ENCODE measurements at regions not wholly inside any gene's neighbourhood (a gene's known extent, or its start where the extent isn't known, plus 50 kb on each side); places are given as distances from the start of the nearest gene placed in this dataset.
"Not testable (repeated sequence)": the region's sequence is repeated elsewhere in the genome, so short reads cannot be mapped to it uniquely, and the experiment has no call there.

- H3K4me1 ChIP-seq (ENCODE audit: insufficient read depth, low read length): no peaks in the 10 kb centered on the region
- no peak overlapping the region for H3K9ac ChIP-seq (ENCODE audit: low read depth, low read length)
- 89% methylated on average over 1 of the region's 1 CpG for WGBS
- H3K9me3 ChIP-seq (ENCODE audit: insufficient read depth, low read depth, low read length): peaks cover 8% of the 10 kb centered on the region; the same call in 1 of the 2 replicates
- no peaks in the 10 kb centered on the region for H3K27me3 ChIP-seq (ENCODE audit: insufficient read depth, low read length)
- no peak overlapping the region for H3K4me3 ChIP-seq (ENCODE audit: low read length)
- no peaks in the 10 kb centered on the region for H3K36me3 ChIP-seq (ENCODE audit: insufficient read depth, low read length)
- H3K27ac ChIP-seq (ENCODE audit: low read depth, low read length): no peak overlapping the region
These were observed 216.9 kb downstream of the RPAP3 start for GRCh38 chr12:47488888-47489287.

- Histone ChIP-seq H3K4me3 (ENCODE audit: low read length) (no peak overlapping the region), H3K36me3 (ENCODE audit: insufficient read depth, low read length) (no peaks in the 10 kb centered on the region), H3K9me3 (ENCODE audit: insufficient read depth, low read depth, low read length) (0 out of 2 replicates have a peak, but pooled peaks cover 3% of the 10 kb centered on the region), H3K27me3 (ENCODE audit: insufficient read depth, low read length) (no peaks in the 10 kb centered on the region), H3K4me1 (ENCODE audit: insufficient read depth, low read length) (no peaks in the 10 kb centered on the region), H3K27ac (ENCODE audit: low read depth, low read length) (no peak overlapping the region), H3K9ac (ENCODE audit: low read depth, low read length) (no peak overlapping the region)
- 91% methylated on average over 1 of the region's 2 CpGs for whole genome bisulfite sequencing
These were observed 224.8 kb downstream of the RPAP3 start for GRCh38 chr12:47481041-47481440.

GRCh38 chr12:47478426-47478825 lies 227.4 kb downstream of the RPAP3 start:
- H3K4me3 ChIP-seq (ENCODE audit: low read length): no peak overlapping the region
- H3K27ac ChIP-seq (ENCODE audit: low read depth, low read length): no peak overlapping the region
- H3K4me1 ChIP-seq (ENCODE audit: insufficient read depth, low read length): no peaks in the 10 kb centered on the region
- 79% methylated on average over 1 of the region's 1 CpG for WGBS
- H3K27me3 ChIP-seq (ENCODE audit: insufficient read depth, low read length): no peaks in the 10 kb centered on the region
- no peak overlapping the region for H3K9ac ChIP-seq (ENCODE audit: low read depth, low read length)
- peaks cover 14% of the 10 kb centered on the region for H3K9me3 ChIP-seq (ENCODE audit: insufficient read depth, low read depth, low read length)
- no peaks in the 10 kb centered on the region for H3K36me3 ChIP-seq (ENCODE audit: insufficient read depth, low read length)

GRCh38 chr12:47473091-47473490 lies 232.7 kb downstream of the RPAP3 start:
- H3K4me3 ChIP-seq (ENCODE audit: low read length): no peak overlapping the region
- WGBS: 88% methylated on average over 3 of the region's 3 CpGs

GRCh38 chr12:47470349-47470748 lies 235.5 kb downstream of the RPAP3 start:
- H3K36me3 ChIP-seq (ENCODE audit: insufficient read depth, low read length); H3K4me1 ChIP-seq (ENCODE audit: insufficient read depth, low read length); H3K4me3 ChIP-seq (ENCODE audit: low read length); H3K9ac ChIP-seq (ENCODE audit: low read depth, low read length); H3K27me3 ChIP-seq (ENCODE audit: insufficient read depth, low read length); H3K27ac ChIP-seq (ENCODE audit: low read depth, low read length): not testable (repeated sequence)
- WGBS: 88% methylated on average over 1 of the region's 1 CpG
- peaks cover 12% of the 10 kb centered on the region for H3K9me3 ChIP-seq (ENCODE audit: insufficient read depth, low read depth, low read length)

More at GRCh38 chr12:47473091-47473490, 232.7 kb downstream of the RPAP3 start:
- Histone ChIP-seq H3K9me3 (ENCODE audit: insufficient read depth, low read depth, low read length) (peaks cover 14% of the 10 kb centered on the region), H3K9ac (ENCODE audit: low read depth, low read length) (no peak overlapping the region), H3K27ac (ENCODE audit: low read depth, low read length) (no peak overlapping the region), H3K36me3 (ENCODE audit: insufficient read depth, low read length) (no peaks in the 10 kb centered on the region), H3K27me3 (ENCODE audit: insufficient read depth, low read length) (no peaks in the 10 kb centered on the region), H3K4me1 (ENCODE audit: insufficient read depth, low read length) (no peaks in the 10 kb centered on the region)

- H3K9me3 ChIP-seq (ENCODE audit: insufficient read depth, low read depth, low read length): peaks cover 21% of the 10 kb centered on the region
- H3K4me3 ChIP-seq (ENCODE audit: low read length); H3K27ac ChIP-seq (ENCODE audit: low read depth, low read length); H3K36me3 ChIP-seq (ENCODE audit: insufficient read depth, low read length); H3K4me1 ChIP-seq (ENCODE audit: insufficient read depth, low read length); H3K9ac ChIP-seq (ENCODE audit: low read depth, low read length); H3K27me3 ChIP-seq (ENCODE audit: insufficient read depth, low read length): not testable (repeated sequence)
- 86% methylated on average over 5 of the region's 5 CpGs for WGBS
These were observed 241.9 kb downstream of the RPAP3 start for GRCh38 chr12:47463918-47464317.

- WGBS: 93% methylated on average over 4 of the region's 4 CpGs
- no peaks in the 10 kb centered on the region for H3K36me3 ChIP-seq (ENCODE audit: insufficient read depth, low read length)
- no peaks in the 10 kb centered on the region for H3K27me3 ChIP-seq (ENCODE audit: insufficient read depth, low read length)
- H3K9me3 ChIP-seq (ENCODE audit: insufficient read depth, low read depth, low read length): peaks cover 28% of the 10 kb centered on the region
- H3K4me3 ChIP-seq (ENCODE audit: low read length): no peak overlapping the region
- H3K9ac ChIP-seq (ENCODE audit: low read depth, low read length): no peak overlapping the region
- H3K4me1 ChIP-seq (ENCODE audit: insufficient read depth, low read length): no peaks in the 10 kb centered on the region
- no peak overlapping the region for H3K27ac ChIP-seq (ENCODE audit: low read depth, low read length)
These were observed 247.6 kb downstream of the RPAP3 start for GRCh38 chr12:47458279-47458678.

GRCh38 chr12:47449797-47450196 lies 256.0 kb downstream of the RPAP3 start:
- Histone ChIP-seq H3K9ac (ENCODE audit: low read depth, low read length) (no peak overlapping the region), H3K4me1 (ENCODE audit: insufficient read depth, low read length) (no peaks in the 10 kb centered on the region), H3K27ac (ENCODE audit: low read depth, low read length) (no peak overlapping the region), H3K27me3 (ENCODE audit: insufficient read depth, low read length) (no peaks in the 10 kb centered on the region), H3K36me3 (ENCODE audit: insufficient read depth, low read length) (no peaks in the 10 kb centered on the region), H3K4me3 (ENCODE audit: low read length) (no peak overlapping the region), H3K9me3 (ENCODE audit: insufficient read depth, low read depth, low read length) (peaks cover under 1% of the 10 kb centered on the region; the same call in 1 of the 2 replicates)
- 84% methylated on average over 1 of the region's 1 CpG for WGBS

GRCh38 chr12:47442310-47442709 lies 263.5 kb downstream of the RPAP3 start:
- H3K27me3 ChIP-seq (ENCODE audit: insufficient read depth, low read length): no peaks in the 10 kb centered on the region
- 83% methylated on average over 1 of the region's 1 CpG for WGBS
- H3K4me3 ChIP-seq (ENCODE audit: low read length): no peak overlapping the region
- H3K36me3 ChIP-seq (ENCODE audit: insufficient read depth, low read length): no peaks in the 10 kb centered on the region
- H3K9ac ChIP-seq (ENCODE audit: low read depth, low read length): no peak overlapping the region
- peaks cover 28% of the 10 kb centered on the region for H3K9me3 ChIP-seq (ENCODE audit: insufficient read depth, low read depth, low read length)
- H3K27ac ChIP-seq (ENCODE audit: low read depth, low read length): no peak overlapping the region
- no peaks in the 10 kb centered on the region for H3K4me1 ChIP-seq (ENCODE audit: insufficient read depth, low read length)

- no peaks in the 10 kb centered on the region for H3K36me3 ChIP-seq (ENCODE audit: insufficient read depth, low read length)
- H3K9ac ChIP-seq (ENCODE audit: low read depth, low read length): no peak overlapping the region
- H3K4me3 ChIP-seq (ENCODE audit: low read length): no peak overlapping the region
- H3K27ac ChIP-seq (ENCODE audit: low read depth, low read length): no peak overlapping the region
- no peaks in the 10 kb centered on the region for H3K4me1 ChIP-seq (ENCODE audit: insufficient read depth, low read length)
- no peaks in the 10 kb centered on the region for H3K27me3 ChIP-seq (ENCODE audit: insufficient read depth, low read length)
- H3K9me3 ChIP-seq (ENCODE audit: insufficient read depth, low read depth, low read length): peaks cover 28% of the 10 kb centered on the region
- 100% methylated on average over 1 of the region's 1 CpG for WGBS
These were observed 264.3 kb downstream of the RPAP3 start for GRCh38 chr12:47441490-47441889.

- WGBS: no CpG with 5 or more reads among the region's 1 CpG
These were observed 267.7 kb downstream of the RPAP3 start for GRCh38 chr12:47438175-47438574.

GRCh38 chr12:47437570-47437969 lies 268.3 kb downstream of the RPAP3 start:
- H3K9me3 ChIP-seq (ENCODE audit: insufficient read depth, low read depth, low read length): peaks cover 27% of the 10 kb centered on the region
- H3K9ac ChIP-seq (ENCODE audit: low read depth, low read length): no peak overlapping the region
- H3K27ac ChIP-seq (ENCODE audit: low read depth, low read length): no peak overlapping the region
- no peak overlapping the region for H3K4me3 ChIP-seq (ENCODE audit: low read length)
- no peaks in the 10 kb centered on the region for H3K4me1 ChIP-seq (ENCODE audit: insufficient read depth, low read length)
- no peaks in the 10 kb centered on the region for H3K36me3 ChIP-seq (ENCODE audit: insufficient read depth, low read length)
- H3K27me3 ChIP-seq (ENCODE audit: insufficient read depth, low read length): no peaks in the 10 kb centered on the region

More at GRCh38 chr12:47438175-47438574, 267.7 kb downstream of the RPAP3 start:
- H3K4me3 ChIP-seq (ENCODE audit: low read length): no peak overlapping the region
- peaks cover 29% of the 10 kb centered on the region for H3K9me3 ChIP-seq (ENCODE audit: insufficient read depth, low read depth, low read length)
- no peaks in the 10 kb centered on the region for H3K36me3 ChIP-seq (ENCODE audit: insufficient read depth, low read length)
- H3K27ac ChIP-seq (ENCODE audit: low read depth, low read length): no peak overlapping the region
- H3K9ac ChIP-seq (ENCODE audit: low read depth, low read length): no peak overlapping the region
- H3K27me3 ChIP-seq (ENCODE audit: insufficient read depth, low read length): no peaks in the 10 kb centered on the region
- no peaks in the 10 kb centered on the region for H3K4me1 ChIP-seq (ENCODE audit: insufficient read depth, low read length)
